Naive thymus-derived CD4-positive, alpha-beta T cell (primary cell): ENCODE measurements at regions not wholly inside any gene's neighbourhood (a gene's known extent, or its start where the extent isn't known, plus 50 kb on each side); places are given as distances from the start of the nearest gene placed in this dataset.

ENCODE experiments used
- ATAC-seq: fragments of 150-1000 bp; cut with Tn5 transposase; 2 replicates; pipeline ENCODE4 v1.10.0; 2021; ENCODE audit warnings: mild to moderate bottlenecking, moderate library complexity
- CTCF ChIA-PET: fragments of 350-600 bp; sonication (Branson Sonifier 250); formaldehyde crosslinking; loops from one replicate; lab custom pipeline; 2021; ENCODE audit warnings: antibody characterized with exemption; lab: Charles Lee
- POLR2A ChIA-PET: fragments of 350-600 bp; sonication (Branson Sonifier 250); formaldehyde crosslinking; loops from one replicate; lab custom pipeline; 2021; ENCODE audit warnings: antibody characterized with exemption, inconsistent platforms; lab: Charles Lee
- DNase-seq, 9 donors: peaks; one replicate each; pipeline versions ENCODE4 v3.0.0 to v3.0.0-alpha.2; 2020 to 2022; ENCODE audit warnings: mixed read lengths in 1 of 9
- H3K27ac ChIP-seq: one replicate; pipeline ENCODE4 v1.7.0; 2013; ENCODE audit warnings: mild to moderate bottlenecking, low read depth, low read length, moderate library complexity
- H3K27me3 ChIP-seq, 2 donors: one replicate each; pipeline ENCODE4 v1.7.0; 2013; ENCODE audit warnings: low read length in 2 of 2, mild to moderate bottlenecking in 2 of 2, moderate library complexity in 2 of 2; ENCODE audit not compliant: control insufficient read depth in 2 of 2, insufficient read depth in 2 of 2
- H3K36me3 ChIP-seq, 3 experiments: 1 replicate in 2 of 3; 2 replicates in 1 of 3; pipeline ENCODE4 v1.7.0; 2013; ENCODE audit warnings: low read length in 3 of 3, mild to moderate bottlenecking in 3 of 3, moderate library complexity in 1 of 3; ENCODE audit not compliant: insufficient read depth in 3 of 3, control insufficient read depth in 2 of 3
- H3K4me1 ChIP-seq, 2 donors: one replicate each; pipeline ENCODE4 v1.7.0; 2013; ENCODE audit warnings: low read length in 2 of 2, mild to moderate bottlenecking in 2 of 2, moderate library complexity in 1 of 2; ENCODE audit not compliant: control insufficient read depth in 2 of 2, insufficient read depth in 2 of 2
- H3K4me3 ChIP-seq: 2 replicates; pipeline ENCODE4 v1.7.0; 2013; ENCODE audit warnings: mild to moderate bottlenecking, low read length
- H3K9me3 ChIP-seq, 3 experiments: 1 replicate in 2 of 3; 2 replicates in 1 of 3; pipeline ENCODE4 v1.7.0; 2013; ENCODE audit warnings: low read length in 3 of 3; ENCODE audit not compliant: control insufficient read depth in 2 of 3
- H3K27ac Mint-ChIP-seq, 9 donors: one replicate each; pipeline ENCODE4 v1.8.0; 2020 to 2022; ENCODE audit warnings: mixed read lengths in 9 of 9, mild to moderate bottlenecking in 8 of 9, moderate library complexity in 5 of 9, inconsistent platforms in 2 of 9
- H3K27me3 Mint-ChIP-seq, 5 donors: one replicate each; pipeline ENCODE4 v1.8.0; 2021 to 2022; ENCODE audit warnings: mixed read lengths in 5 of 5, mild to moderate bottlenecking in 1 of 5
- H3K36me3 Mint-ChIP-seq, 5 donors: one replicate each; pipeline ENCODE4 v1.8.0; 2020 to 2022; ENCODE audit warnings: mixed read lengths in 5 of 5, mild to moderate bottlenecking in 3 of 5, inconsistent platforms in 1 of 5
- H3K4me1 Mint-ChIP-seq, 7 donors: one replicate each; pipeline ENCODE4 v1.8.0; 2020 to 2022; ENCODE audit warnings: mixed read lengths in 7 of 7, mild to moderate bottlenecking in 3 of 7, inconsistent platforms in 1 of 7
- H3K4me3 Mint-ChIP-seq, 10 donors: one replicate each; pipeline ENCODE4 v1.8.0; 2020 to 2022; ENCODE audit warnings: mild to moderate bottlenecking in 10 of 10, mixed read lengths in 10 of 10, moderate library complexity in 6 of 10, inconsistent platforms in 2 of 10
- H3K9me3 Mint-ChIP-seq, 11 donors: one replicate each; pipeline ENCODE4 v1.8.0; 2020 to 2022; ENCODE audit warnings: mixed read lengths in 11 of 11, mild to moderate bottlenecking in 4 of 11, inconsistent platforms in 1 of 11, moderate library complexity in 1 of 11
- intact Hi-C, 2 donors: fragments of 100-400 bp; cut with micrococcal nuclease; formaldehyde crosslinking; loops; one replicate each; pipeline ENCODE4 v1.15.1; 2023

GRCh38 chr4:42708625-42709024 is 51.7 kb upstream of the ATP8A1 start:
- no peak overlapping the region for H3K27ac Mint-ChIP-seq
- intact Hi-C loops: no loop called here
- CTCF ChIA-PET: no interaction called here
- H3K27ac ChIP-seq: no peak overlapping the region
- no peaks in the 10 kb centered on the region for H3K4me1 Mint-ChIP-seq
- no peaks in the 10 kb centered on the region for H3K4me1 ChIP-seq
- H3K4me3 Mint-ChIP-seq: no peak overlapping the region
- ATAC-seq: no peak
- peaks cover 0 to 7% (median 3%) of the 10 kb centered on the region in 5 donors for H3K27me3 Mint-ChIP-seq
- DNase-seq: no peak
- H3K4me3 ChIP-seq: no peak overlapping the region
- H3K27me3 ChIP-seq: no peaks in the 10 kb centered on the region
- no peaks in the 10 kb centered on the region for H3K9me3 Mint-ChIP-seq
- no peaks in the 10 kb centered on the region for H3K9me3 ChIP-seq
- no peaks in the 10 kb centered on the region for H3K36me3 ChIP-seq
- H3K36me3 Mint-ChIP-seq: no peaks in the 10 kb centered on the region
- POLR2A ChIA-PET: no interaction called here
